NCI-H2029 (cell line): ENCODE measurements at regions not wholly inside any gene's neighbourhood (a gene's known extent, or its start where the extent isn't known, plus 50 kb on each side); places are given as distances from the start of the nearest gene placed in this dataset.
"Not testable (repeated sequence)": the region's sequence is repeated elsewhere in the genome, so short reads cannot be mapped to it uniquely, and the experiment has no call there.

Experiments
- DNase-seq: peaks from one replicate; lab custom pipeline; 2025; lab: John Stamatoyannopoulos, UW

DNA sequence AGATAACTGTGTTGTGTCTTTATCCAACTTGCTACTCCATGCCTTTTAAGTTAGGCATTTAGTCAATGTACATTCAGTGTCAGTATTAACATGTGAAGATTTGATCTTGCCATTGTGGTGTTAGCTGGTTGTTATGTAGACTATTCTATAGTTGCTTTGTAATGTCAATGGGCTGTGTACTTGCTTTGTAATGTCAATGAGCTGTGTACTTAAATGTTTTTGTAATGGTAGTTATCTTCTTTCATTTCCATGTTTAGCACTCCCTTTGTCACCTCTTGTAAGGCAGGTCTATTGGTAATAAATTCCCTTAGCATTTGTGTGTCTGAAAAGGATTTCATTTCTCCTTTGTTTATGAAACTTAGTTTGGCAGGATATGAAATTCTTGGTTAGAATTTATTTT, 53.4 kb downstream of the MC4R start:
- no peak for DNase-seq

- DNase-seq = no peak
Observed at GRCh38 chr18:60311676-60312360, 60.8 kb downstream of the MC4R start.

- no peak for DNase-seq
Observed at GRCh38 chr18:60295674-60296073, 76.9 kb downstream of the MC4R start.

DNA sequence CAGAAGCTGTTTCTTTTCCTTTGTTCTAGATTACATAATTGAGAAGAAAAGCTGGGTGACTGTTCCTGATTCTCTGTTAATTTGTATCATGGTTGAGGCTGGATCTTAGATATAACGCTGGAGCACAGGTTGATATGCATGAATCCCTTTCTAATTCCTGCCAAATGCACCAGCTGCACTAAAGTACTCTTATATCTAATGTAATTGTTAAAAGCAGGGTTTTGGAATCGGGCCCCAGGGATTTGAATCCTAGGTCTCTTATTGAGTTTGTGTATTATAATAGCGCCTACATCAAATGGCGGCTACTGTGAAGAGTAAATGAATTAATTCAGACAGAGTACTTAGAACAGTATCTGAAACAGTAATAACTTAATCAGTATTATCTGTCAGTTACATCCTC, 80.4 kb downstream of the MC4R start:
- peak; percentile 2 for DNase-seq

- DNase-seq = no peak
Observed at GRCh38 chr18:60279391-60279790, 93.2 kb downstream of the MC4R start.

- no peak for DNase-seq
Observed at GRCh38 chr18:60277855-60278480, 94.6 kb downstream of the MC4R start.

DNA sequence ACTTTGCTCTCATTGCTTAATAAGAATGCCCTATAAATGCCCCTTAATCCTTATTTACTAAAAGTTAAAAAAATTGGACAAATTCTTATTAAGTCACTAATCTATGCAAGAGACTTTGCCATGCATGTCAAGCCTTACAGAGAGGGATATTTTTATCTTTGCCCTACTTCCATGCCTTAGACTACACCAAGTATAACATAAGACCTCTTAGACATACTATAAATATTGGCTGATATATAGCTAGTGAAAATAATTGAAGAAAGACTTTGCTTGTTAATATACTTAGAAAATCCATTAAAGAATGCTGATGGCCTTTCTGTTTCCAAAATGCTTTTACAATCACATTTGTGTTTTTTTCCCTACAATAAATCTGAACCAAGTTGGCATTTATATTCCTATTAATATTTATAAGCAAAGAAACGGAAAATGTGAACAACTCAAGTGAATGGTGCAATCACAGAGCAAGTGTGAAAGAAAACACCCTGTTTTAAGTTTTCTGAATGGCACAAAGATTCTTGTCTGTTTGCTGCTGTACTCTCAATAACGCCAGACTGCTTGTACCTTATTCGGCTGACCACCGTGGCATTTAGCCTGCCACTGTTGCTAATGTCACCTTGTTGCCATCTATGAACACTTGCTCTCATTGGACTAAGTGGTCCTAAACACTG, 105.0 kb downstream of the MC4R start:
- DNase-seq = no peak

DNA sequence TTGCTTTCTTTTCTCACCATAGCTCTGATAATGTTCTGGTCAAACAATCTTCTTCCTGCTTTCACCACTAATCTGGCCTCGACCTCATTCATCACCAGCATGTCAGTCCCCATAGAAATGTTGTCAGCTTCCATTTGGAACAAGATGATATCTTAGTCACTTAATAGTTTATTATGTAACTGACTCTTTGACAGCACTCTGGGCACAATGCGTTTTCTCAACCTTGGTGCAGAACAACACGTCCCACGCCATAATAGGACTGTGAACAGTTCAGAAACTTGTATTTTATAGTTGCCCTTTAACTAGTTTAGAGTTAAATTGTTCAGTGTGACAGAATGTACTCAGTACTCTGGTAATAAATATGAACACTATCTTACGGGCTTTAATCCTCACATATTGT, 106.0 kb downstream of the MC4R start:
- DNase-seq = no peak

- DNase-seq = no peak
Observed at GRCh38 chr18:60259052-60259681, 113.4 kb downstream of the MC4R start.

DNA sequence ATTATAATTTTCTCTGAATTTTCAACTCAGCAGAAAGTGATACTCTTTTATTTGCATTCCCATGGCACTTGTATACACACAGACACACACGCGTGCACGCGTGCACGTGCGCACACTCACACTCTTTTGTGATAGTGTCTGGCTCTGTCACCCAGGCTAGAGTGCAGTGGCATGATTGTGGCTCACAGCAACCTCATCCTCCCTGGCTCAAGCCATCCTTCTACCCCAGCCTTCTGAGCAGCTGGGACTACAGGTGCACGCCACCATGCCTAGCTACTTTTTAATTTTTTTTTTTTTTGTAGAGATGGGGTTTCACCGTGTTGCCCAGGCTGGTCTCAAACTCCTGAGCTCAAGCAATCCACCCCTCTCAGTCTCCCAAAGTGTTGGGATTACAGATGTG, 123.2 kb downstream of the MC4R start:
- no peak for DNase-seq

DNA sequence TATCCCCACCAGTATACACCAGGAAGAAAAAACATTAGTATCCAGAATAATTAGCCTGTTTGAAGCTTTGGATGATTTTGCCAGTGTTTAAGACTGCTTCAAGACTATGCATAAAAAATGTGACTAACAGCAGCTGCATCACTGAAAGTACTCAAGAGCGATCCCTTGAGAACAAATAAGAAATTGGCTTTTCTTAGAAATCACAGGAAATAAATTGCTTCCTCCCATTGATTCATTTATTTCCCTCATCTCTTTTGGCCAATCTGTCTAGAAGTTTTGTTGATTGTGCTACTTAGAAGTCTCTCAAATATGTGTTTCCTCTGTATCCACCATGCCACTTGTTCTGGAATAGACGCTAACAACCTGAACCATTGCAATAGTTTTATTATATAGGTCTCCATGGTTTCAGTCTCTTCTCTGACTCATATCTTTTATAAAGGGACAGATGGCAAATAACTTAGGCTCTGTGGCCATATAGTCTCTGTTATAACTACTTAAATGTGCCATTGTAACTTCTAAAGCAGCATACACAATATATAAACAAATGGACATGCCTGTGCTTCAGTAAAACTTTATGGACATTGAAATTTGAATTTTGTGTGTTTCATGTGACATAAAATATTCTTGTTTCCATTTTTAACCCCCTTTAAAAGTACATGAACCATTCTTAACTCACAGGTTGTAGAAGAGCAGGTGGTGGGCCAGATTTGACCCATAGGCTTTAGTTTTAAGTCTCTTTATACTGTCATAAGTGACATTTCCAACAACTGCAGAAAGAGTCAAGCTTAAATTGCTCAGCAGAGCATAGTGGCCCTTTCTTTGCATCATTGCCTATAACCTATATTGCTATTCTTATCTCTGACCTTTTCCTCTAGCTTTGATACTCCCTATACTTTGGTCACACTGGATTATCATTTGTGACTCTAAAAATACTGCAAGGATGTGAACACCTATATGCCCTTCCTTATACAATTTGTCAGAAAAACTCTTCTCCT, 123.9 kb downstream of the MC4R start:
- no peak for DNase-seq

- no peak for DNase-seq
Observed at GRCh38 chr18:60247103-60247502, 125.5 kb downstream of the MC4R start.

GRCh38 chr18:60246606-60247005, 126.0 kb downstream of the MC4R start:
- no peak for DNase-seq

DNA sequence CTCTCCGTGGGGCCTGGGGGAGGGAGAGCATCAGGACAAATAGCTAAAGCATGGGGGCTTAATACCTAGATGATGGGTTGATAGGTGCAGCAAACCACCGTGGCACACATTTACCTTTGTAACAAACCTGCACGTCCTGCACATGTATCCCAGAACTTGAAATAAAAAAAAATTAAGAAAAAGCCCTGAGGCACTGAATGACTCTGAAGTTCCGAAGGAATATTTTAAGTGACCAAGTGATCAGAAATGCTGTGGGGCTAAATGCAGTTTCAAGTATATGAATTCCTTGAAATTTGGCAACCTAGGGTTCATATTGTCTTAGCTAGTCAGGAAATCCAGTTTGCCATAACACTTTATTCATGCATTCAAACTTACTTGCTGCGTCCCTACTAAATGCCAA, 127.5 kb downstream of the MC4R start:
- DNase-seq = no peak

GRCh38 chr18:60239024-60239710, 133.4 kb downstream of the MC4R start:
- DNase-seq = not testable (repeated sequence)

DNA sequence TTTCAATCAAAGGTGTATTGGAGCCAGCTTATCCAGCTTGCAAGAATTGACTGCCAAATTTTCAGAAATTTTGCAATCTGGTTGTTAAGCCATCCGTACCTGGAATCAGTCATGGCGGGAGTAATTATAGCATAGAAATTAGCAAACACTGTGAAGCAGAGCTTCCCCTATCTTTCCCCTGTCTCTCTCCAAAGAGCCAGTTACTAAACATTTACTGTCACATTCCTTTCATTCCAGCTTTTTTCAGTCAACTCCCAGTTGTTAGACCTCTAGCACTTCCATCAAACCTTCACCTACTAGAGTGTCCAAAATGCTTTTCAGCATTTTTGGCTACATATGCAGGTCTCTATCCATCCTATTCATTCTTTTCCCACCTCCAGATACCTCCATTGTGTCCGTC, 137.4 kb downstream of the MC4R start:
- DNase-seq = no peak

GRCh38 chr18:60232541-60232940, 140.0 kb downstream of the MC4R start:
- no peak for DNase-seq

DNA sequence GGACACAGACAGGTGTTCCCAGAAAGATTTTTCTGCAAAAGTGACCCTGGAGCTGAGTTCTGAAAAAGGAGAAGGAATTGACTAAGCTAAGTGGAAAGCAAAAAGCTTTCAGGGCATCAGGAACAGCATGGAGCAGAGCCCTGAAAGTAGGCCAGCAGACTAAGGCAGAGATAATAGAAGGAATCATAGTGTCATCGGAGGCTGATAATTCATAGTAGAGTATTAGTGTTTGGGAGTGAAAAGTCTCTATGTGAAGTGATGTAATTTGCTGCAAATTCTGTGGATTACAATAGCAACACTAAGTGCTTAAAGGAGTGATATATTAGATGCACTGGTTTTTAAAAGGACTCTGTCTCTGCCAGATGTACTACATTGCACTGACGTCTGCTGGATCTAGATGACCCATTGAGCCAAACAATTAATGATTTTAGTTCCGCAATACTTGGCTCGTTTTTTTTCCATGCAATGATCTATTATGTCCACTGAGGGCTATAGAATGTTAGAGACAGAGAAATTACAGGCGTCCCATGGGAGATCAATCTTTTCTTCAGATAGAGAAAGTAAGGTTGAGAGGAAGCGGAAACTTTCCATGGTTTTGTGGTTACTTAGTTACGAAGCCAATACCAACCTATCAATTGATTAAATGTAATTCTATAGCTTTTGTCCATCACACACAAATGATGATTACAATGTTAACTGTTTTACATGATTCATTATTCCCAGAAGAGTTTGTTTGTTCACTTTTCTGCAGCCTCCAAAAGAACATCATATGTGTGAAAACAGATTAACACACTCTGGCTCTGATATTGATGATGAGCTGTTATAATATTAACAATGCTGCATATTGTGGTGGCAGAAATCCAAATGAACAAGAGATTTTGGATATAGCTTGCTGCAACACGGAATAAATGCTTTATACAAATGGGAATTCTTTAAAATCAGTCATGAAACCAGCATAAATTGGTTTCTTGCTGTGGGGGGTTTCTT, 143.7 kb downstream of the MC4R start:
- DNase-seq = no peak

DNA sequence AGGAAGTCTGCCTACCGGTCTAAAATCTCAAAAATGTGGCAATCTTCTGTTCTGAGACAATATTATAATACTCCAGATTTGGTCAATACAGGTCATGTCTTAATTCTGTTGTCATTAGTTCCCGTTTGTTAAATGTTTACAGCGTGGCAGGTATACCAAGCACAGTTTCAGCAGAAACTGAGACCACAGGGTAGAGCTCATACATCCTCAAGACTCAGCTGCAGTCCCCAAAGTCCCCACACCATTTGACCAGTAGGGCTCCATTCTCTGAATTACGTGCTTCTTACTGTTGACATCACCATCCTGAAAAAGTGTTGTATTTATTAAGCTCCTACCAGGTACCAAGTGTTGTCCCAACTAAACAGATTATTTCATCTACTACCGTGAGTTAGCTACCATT, 157.1 kb downstream of the MC4R start:
- DNase-seq = no peak

DNA sequence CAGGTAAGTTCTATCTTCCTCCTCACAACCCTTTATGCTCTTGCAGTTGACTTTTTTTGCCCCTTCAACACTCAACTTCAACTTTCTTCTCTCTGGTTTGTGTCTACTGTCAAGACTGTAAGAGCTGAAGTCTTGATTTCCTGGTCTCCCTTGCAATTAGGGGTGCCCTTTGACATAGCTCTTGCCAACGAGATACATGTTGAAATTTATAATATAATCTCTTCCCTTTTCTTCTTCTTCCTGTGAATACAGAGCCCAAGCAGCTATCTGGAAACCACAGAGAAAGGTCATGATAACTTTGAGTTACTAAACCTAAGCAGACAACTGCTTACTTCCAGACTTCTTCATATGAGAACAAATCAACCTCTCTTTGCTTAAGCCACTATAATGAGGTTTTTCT, 163.5 kb downstream of the MC4R start:
- no peak for DNase-seq
